ENCODE measurements at regions not wholly inside any gene's neighbourhood (a gene's known extent, or its start where the extent isn't known, plus 50 kb on each side); places are given as distances from the start of the nearest gene placed in this dataset.

- Histone ChIP-seq H3K4me1 (ENCODE audit: control insufficient read depth, extremely low read depth, insufficient read depth, low read length) (no peaks in the 10 kb centered on the region), H3K27ac (ENCODE audit: insufficient read depth, low read length) (no peak overlapping the region), H3K4me3 (replicated peaks in 1 of 4; ENCODE audit: control extremely low read depth in 1 of 4, insufficient read depth in 1 of 4, low read depth in 3 of 4, low read length in 4 of 4) (no peak overlapping the region), H3K27me3 (ENCODE audit: control insufficient read depth, insufficient read depth, low read length) (no peaks in the 10 kb centered on the region), H3K36me3 (ENCODE audit: control insufficient read depth, insufficient read depth, low read length) (no peaks in the 10 kb centered on the region), H4K20me1 (ENCODE audit: control insufficient read depth, extremely low read depth, insufficient read depth, low read length) (no peaks in the 10 kb centered on the region), H3K9me3 (ENCODE audit: control insufficient read depth, insufficient read depth, low read depth, low read length) (no peaks in the 10 kb centered on the region), H2AFZ (ENCODE audit: low read length) (no peak overlapping the region), H3K4me2 (ENCODE audit: extremely low read depth, insufficient read depth, low read length) (no peak overlapping the region), H3K9ac (ENCODE audit: insufficient read depth, low read length) (no peak overlapping the region), H3K79me2 (ENCODE audit: control insufficient read depth, insufficient read depth, low read length) (no peaks in the 10 kb centered on the region)
- TF ChIP-seq CTCF (conservative IDR thresholded peaks at IDR 0.05 in 1 of 2, IDR thresholded peaks at IDR 0.05 in 1 of 2; ENCODE audit: low read depth in 1 of 2, low read length in 2 of 2): no peak
- TF ChIP-seq EZH2 (IDR thresholded peaks at IDR 0.05; ENCODE audit: low read length, missing control alignments): no peak
- DNase-seq (ENCODE audit: low read depth in 2 of 2): no peak
These were observed 410.3 kb upstream of the SHH start for GRCh38 chr7:156222611-156223010.

- TF ChIP-seq CTCF (conservative IDR thresholded peaks at IDR 0.05 in 1 of 2, IDR thresholded peaks at IDR 0.05 in 1 of 2; ENCODE audit: low read depth in 1 of 2, low read length in 2 of 2): no peak
- TF ChIP-seq EZH2 (IDR thresholded peaks at IDR 0.05; ENCODE audit: low read length, missing control alignments): no peak
- no peaks in the 10 kb centered on the region for H3K9me3 ChIP-seq (ENCODE audit: control insufficient read depth, insufficient read depth, low read depth, low read length)
These were observed 409.9 kb upstream of the SHH start for GRCh38 chr7:156222151-156222550.

DNA sequence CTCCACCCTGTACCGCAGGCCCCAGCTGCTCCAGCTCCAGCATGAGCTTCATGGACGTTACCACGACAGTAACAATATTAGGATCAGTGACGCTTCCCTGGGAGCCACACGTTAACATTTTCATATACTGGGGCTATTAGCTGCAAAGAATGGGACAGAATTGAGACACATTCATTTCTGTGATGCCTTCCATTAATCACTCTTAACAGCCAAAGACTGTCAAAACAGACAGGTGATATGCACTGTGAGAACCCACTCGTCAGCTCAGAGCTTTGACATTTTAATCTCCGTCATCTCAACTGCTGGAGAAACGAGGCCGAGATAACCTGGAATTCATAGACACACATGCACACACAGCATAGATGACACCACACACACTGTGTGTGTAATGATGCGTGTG, 408.4 kb upstream of the SHH start:
- Histone ChIP-seq H3K9me3 (ENCODE audit: control insufficient read depth, insufficient read depth, low read depth, low read length) (no peaks in the 10 kb centered on the region), H3K4me1 (ENCODE audit: control insufficient read depth, extremely low read depth, insufficient read depth, low read length) (no peaks in the 10 kb centered on the region), H3K4me3 (replicated peaks in 1 of 4; ENCODE audit: control extremely low read depth in 1 of 4, insufficient read depth in 1 of 4, low read depth in 3 of 4, low read length in 4 of 4) (no peak overlapping the region), H2AFZ (ENCODE audit: low read length) (no peak overlapping the region), H4K20me1 (ENCODE audit: control insufficient read depth, extremely low read depth, insufficient read depth, low read length) (no peaks in the 10 kb centered on the region), H3K9ac (ENCODE audit: insufficient read depth, low read length) (no peak overlapping the region), H3K4me2 (ENCODE audit: extremely low read depth, insufficient read depth, low read length) (no peak overlapping the region), H3K27ac (ENCODE audit: insufficient read depth, low read length) (no peak overlapping the region), H3K36me3 (ENCODE audit: control insufficient read depth, insufficient read depth, low read length) (no peaks in the 10 kb centered on the region), H3K27me3 (ENCODE audit: control insufficient read depth, insufficient read depth, low read length) (no peaks in the 10 kb centered on the region), H3K79me2 (ENCODE audit: control insufficient read depth, insufficient read depth, low read length) (no peaks in the 10 kb centered on the region)
- TF ChIP-seq EZH2 (IDR thresholded peaks at IDR 0.05; ENCODE audit: low read length, missing control alignments) (no peak), CTCF (conservative IDR thresholded peaks at IDR 0.05 in 1 of 2, IDR thresholded peaks at IDR 0.05 in 1 of 2; ENCODE audit: low read depth in 1 of 2, low read length in 2 of 2) (no peak)
- DNase-seq (ENCODE audit: low read depth in 2 of 2): no peak

More at GRCh38 chr7:156222151-156222550, 409.9 kb upstream of the SHH start:
- H3K4me1 ChIP-seq (ENCODE audit: control insufficient read depth, extremely low read depth, insufficient read depth, low read length): no peaks in the 10 kb centered on the region
- no peaks in the 10 kb centered on the region for H3K79me2 ChIP-seq (ENCODE audit: control insufficient read depth, insufficient read depth, low read length)
- no peaks in the 10 kb centered on the region for H3K27me3 ChIP-seq (ENCODE audit: control insufficient read depth, insufficient read depth, low read length)
- no peak for DNase-seq (ENCODE audit: low read depth in 2 of 2)
- no peak overlapping the region for H3K4me3 ChIP-seq (replicated peaks in 1 of 4; ENCODE audit: control extremely low read depth in 1 of 4, insufficient read depth in 1 of 4, low read depth in 3 of 4, low read length in 4 of 4)
- H2AFZ ChIP-seq (ENCODE audit: low read length): no peak overlapping the region
- H3K4me2 ChIP-seq (ENCODE audit: extremely low read depth, insufficient read depth, low read length): no peak overlapping the region
- H4K20me1 ChIP-seq (ENCODE audit: control insufficient read depth, extremely low read depth, insufficient read depth, low read length): no peaks in the 10 kb centered on the region
- H3K27ac ChIP-seq (ENCODE audit: insufficient read depth, low read length): no peak overlapping the region
- no peaks in the 10 kb centered on the region for H3K36me3 ChIP-seq (ENCODE audit: control insufficient read depth, insufficient read depth, low read length)
- no peak overlapping the region for H3K9ac ChIP-seq (ENCODE audit: insufficient read depth, low read length)
